GM19025 (cell line): ENCODE measurements at regions not wholly inside any gene's neighbourhood (a gene's known extent, or its start where the extent isn't known, plus 50 kb on each side); places are given as distances from the start of the nearest gene placed in this dataset.

ENCODE experiments used
- ATAC-seq: cut with Tn5 transposase; IDR thresholded peaks from one replicate; pipeline ENCODE4 v1.9.1; 2021; ENCODE audit warnings: mild to moderate bottlenecking, low read depth, moderate library complexity; ENCODE audit not compliant: unreplicated experiment

DNA sequence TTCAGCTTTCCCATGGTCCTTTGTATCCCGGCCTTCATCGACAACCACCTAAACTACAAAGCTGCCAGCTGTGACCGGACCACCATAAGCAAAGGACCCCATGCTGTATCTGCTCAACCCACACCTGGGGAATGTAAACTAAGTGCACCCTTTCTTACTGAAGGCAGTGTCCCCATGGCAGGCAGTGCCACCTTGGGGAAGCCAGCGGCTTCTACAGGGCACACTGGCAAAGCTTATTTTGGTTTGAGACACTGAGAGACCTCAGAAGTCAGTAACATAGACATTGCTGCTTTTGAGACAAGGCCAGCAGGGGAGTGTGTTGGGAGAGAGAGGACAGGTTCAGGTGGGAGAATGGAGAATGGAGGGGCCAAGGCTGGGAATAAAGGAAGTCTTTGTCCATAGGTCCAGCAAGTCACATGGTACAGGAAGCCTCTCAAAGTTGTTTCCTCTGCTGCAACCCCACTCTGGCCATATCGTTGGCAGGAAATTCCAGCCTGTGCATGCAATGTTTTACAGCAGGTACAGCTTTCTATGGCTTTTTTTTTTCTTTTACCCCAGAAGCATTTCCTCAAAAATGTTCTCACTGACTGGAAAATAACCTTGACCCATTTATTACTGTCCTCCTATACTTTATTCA, 85.9 kb upstream of the NPVF start:
- ATAC-seq: no peak

DNA sequence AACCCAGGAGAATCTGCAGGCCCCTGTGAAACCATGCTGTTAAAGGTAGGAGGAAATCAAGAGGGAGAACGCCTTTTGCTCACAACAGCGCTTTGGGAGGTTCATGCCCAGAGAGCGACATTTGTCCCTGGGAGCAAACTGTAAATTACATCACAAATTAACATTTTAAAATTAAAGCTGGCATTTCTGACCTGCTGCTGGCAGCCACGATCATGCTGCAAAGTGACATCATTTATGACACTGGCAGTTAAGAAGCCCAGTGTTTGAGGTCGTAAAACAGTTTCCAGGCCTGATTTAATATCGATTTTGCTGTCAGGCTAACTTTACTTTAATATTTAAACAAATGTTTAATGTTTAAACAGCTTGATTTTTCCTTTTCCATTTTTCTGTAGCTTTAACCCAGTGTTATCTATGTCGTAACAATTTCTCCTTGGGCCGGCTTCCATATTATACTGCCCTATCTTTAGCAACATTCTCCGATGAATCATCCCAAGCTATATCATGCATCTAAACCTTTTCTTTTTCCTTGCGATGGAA, 86.5 kb upstream of the NPVF start:
- ATAC-seq: no peak

DNA sequence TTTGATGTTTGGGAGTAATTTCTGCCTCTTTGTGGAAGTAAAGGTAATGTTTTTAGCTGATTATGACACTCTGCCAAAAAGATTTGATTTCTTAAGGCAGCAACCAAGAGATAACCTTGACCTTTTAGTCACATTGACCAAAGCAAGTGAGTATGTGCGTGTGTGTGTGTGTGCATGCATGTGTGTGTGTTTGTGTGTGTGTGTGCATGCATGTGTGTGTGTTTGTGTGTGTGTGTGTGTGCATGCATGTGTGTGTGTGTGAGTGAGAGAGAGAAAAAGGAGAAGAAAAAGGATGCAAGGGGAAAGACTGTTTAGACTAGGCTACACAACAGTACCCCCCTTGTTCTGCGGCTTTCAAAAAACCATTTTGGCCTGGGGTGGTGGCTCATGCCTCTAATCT, 88.1 kb upstream of the NPVF start:
- ATAC-seq: no peak

DNA sequence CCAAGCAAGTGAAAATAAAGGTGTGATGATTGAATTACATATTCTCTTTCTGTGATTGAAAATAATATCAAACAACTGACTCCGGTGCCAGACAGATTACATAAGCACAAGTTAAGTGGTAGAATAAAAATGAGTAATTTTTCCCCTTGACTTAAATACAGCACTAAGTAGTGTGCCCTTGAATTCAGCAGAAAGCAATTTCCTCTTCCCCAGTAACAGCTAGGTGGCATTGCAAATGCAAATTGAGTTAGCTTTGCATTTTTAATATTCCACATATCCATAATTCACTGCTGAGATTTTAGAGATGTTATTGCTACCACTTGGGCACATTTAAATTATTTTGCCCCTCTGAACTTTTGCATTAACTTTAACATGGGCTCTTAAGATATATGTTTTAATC, 89.8 kb upstream of the NPVF start:
- no peak for ATAC-seq

DNA sequence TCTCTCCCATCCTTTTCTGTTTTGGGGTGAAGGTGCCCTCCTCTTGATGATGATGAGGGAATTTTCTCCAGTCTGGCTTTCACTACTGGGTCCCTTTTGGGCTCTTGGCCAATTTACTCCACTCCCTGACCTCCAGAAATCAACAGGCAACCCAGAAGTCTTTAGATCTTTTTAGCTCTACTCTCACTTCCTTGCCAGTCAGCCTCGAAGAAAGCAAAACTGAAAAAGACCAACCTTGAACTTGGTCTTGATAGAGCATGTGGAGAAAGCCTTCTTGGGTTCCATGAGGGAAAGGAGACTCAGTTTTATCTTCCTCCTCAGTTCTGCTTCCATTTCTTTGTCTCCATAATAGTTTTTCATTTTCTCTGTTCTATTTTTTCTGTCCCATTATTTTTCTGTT, 91.4 kb upstream of the NPVF start:
- ATAC-seq: no peak

DNA sequence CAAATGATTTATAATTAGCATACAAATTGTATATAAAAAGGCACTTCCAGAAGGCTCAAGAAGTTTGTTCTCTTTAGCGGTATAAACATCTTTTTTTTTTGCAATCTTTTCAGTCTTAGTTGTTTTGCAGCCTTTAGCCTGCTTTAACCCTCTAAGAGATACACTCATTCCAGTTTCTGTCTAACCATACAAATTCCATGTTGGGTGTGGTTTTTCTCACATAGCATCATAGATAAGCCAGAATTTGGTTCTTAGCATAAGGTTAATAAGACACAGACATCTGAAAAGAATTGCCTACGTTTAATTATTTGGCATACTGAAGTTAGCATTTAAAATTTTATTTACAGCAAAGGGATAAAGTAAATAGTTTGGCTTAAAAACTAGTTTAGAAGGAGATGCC, 92.5 kb upstream of the NPVF start:
- ATAC-seq: no peak

DNA sequence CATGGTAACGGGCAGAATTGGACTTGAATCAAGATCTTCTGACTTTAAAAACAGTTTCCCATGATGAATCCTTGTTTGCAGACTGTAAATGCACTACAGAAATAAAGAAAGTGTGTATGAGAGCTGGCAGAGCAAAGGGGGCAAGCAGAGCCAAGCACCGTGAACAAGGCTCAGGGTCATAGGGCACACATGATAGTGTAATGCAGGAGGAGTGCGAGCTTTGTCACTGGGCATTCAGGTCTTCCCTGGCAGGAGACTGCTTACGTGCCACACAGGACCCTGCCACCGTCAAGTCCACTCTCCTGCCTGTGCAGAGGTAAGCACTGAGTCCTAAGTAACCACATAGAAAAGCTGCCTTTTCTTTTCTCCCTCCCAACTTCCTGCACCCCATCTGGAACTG, 93.1 kb upstream of the NPVF start:
- no peak for ATAC-seq

DNA sequence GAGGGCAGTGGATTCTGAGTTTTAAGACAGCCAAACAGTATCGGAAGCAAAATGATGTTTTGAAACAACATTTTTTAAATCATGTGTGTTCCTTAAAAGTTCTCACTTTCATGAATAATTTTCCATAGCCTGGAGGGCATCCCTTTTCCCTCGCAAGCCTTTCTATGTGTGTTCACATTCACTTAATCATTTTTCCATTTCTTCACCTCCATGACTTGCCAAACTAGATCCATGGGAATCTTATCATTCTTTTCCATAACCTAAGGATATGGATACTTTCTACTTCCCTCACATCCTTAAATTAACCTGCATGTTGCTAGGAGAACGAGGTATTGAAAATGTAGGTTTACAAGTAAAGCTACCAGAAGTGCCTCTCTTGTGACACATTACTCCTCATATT, 94.2 kb upstream of the NPVF start:
- no peak for ATAC-seq

DNA sequence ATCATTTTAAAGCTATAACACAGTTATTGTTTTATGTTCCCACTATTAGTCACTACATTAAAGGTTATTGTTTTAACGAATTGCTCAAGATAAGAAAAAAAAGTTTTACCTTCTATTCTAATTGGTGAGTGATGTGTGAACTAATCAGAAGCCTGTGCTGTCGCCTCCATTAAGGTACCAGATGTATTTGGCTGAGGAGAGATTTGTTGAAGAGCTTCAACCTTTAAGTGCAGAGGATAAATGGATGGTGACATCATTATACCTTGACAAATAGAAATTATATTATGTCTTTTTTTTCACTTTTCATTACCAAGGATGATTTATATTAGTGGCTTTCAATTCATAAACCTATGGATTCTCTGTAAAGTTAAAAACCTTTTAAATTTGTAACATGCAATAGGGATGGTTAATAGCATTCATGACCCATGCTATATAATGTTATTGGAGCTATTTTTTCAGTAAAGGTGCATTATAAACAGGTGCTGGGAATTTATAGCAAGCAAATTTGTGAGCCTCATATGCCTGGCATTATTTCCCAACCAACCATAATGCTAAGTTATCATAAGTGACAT, 97.0 kb upstream of the NPVF start:
- no peak for ATAC-seq

DNA sequence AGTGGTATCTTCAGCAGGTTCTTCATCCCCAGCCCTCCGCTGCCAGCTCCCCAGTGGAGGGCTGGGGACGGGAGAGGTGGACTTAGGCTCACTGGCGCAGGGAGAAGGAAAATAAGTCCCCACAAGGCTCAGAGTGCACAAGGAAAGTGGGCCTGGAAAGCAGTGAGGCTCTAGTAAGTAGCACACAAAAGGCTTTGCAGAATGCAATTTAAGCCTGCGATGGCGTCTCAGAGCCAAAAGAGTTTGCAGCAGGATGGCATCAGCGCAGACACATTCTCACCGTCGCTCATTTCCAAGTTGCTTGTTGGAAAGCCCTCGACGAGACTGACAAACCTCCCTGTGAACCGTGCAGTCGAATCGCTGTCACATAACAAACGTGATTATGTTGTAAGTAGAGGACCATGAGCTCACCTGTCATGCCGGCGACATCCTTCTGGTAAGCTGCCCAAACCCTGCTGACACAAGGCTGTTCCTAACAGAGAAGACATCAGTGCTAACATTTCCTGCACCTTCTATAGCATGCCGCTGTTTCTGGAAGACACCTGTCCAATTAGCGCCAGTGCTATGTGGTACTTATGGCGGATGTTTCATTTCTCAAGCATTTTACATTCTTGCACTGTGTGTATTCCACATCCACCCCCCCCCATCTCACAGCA, 98.3 kb upstream of the NPVF start:
- ATAC-seq: no peak

DNA sequence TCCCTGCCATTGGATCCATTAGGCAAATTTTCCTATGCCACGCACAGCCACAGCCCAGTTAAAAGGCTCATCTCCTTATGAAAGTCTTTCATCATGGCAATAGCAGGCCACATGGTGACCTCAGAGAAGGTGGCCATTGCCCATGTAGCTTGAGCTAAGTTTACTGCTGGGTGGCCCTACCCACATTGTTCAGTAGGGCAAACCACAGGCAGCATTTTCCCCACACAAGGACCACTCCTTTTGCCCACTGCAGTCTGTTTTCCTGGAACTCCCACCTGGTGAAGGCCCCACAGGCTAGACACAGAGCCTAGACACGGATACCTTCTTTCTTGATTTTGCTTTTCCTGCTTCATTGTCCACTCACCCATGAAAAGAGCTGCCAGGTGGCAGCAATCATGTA, 101.5 kb upstream of the NPVF start:
- no peak for ATAC-seq

DNA sequence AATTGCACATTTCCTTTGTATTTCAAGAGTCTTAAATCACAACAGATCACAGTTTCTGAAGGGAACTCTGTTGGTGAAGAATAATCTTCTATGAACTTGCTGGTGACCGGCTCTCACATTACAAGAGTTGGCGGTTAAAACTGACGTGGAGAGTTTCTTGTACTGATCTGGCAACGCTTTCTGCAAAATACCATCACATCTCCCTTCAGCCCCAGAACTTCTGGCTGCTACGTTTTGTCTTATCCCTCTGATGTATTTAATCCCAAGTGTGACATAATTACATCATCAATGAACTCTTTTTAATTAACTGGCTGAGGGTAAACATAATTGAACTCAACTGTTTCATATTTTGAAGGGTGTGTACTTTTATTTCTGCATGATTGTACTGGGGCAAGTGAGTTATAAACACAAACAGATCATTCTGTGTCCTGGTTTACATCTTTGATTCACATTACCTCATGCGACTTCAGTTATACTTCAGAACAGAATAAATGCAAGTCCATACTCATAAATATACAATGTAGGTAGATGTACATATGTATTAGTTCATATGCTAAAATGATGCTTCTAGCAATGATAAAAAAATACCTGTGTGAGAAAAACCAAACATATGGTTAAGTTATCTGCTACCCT, 105.1 kb upstream of the NPVF start:
- no peak for ATAC-seq

DNA sequence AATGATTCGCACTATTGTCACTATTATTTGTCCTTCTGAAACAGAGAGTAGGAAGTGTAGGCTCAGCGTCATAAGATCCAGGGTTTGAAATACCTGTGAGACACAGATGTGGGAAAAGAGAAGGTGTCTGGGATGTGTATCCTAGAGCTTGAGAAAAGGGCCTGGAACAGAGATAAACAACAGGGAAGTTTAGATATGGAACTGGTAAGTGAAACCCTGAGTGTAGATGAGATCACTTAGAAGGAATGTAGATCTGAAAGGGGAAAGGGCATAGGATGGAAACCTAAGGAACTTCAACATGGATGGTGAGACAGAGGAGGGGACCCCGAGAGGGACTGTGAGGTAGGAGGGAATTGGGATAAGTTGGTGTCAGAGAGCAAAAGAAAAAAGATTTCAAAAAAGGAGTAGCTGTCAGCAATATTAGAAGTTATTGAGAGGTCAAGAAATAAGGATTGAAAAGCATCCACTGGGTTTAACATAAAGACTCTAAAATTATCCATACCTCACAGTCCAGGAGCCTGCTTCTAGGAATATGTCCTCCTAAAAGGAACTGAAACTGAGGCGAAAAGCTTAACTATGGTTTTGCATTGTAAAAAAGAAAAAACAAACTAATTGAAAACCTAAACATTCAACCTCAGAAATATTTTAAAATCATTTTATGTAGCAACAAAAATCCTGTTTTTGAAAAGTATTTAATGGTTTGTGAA, 119.2 kb upstream of the NPVF start:
- no peak for ATAC-seq

DNA sequence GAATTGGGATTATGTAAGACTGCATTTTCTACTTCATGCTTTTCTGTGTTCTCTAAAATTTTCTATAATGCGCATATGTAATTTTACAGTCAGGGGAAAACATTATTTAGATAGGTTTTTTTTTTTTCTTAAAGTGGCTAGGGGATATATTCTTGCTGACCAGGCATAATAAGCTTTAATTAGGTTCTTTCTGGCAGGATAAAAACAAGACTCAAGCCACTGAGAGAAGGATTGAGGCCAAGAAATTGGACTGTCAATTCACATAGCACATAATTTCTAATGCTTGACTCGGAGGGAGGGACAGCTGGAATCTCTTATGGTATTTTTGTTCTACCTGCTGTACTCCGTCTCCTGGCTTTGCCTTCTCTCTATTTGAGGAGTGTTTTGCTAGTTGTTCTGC, 119.8 kb upstream of the NPVF start:
- no peak for ATAC-seq

DNA sequence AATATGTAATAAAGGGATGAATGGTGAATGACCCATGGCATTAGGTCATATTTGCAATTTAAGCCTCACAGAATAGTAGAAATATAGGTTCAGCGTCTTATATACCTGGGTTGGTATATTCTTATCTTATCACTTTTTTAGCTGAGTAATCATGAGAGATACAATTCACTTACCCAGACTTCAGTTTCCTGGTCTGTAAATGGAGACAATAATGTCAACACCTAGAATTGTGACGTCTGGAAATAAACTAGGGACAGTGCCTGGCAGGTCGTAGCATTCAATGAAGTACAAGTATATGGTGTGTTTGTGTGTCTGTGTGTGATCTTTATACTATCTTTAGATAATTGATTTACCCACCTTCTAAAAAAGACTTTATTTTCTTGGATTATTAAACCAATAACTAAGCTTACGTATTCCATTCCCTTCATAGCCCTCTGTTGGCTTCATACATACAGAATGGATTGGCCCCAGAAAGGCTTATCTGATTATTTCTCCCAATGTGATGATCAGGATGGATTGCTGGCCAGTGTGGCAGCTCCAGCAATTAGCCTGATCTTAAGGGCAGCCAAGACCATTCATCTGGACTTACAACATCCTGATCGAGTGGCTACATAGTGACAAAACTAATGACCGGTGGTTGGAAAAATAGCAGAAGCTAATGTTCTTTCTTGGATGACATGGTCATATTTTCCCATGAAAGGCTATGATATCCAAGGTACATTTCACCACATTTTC, 121.2 kb upstream of the NPVF start:
- ATAC-seq: no peak

DNA sequence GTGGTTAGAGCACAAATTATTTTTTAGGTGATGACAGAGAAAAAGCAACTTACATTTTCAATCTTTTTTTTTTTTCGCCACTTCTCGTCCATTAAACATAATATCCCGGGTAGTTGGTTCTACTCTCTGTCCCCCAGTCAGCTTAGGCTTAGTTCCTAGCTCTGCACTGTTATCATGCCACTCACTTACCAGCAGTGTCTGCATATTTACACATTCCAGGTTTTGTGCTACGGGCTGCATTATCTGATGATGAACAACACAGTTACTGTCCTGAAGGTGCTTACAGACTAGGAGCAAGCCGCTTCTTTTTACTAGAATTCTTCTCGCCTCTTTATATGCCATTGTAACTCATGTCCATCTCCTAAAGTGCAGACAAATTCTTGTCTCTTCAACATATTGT, 121.8 kb upstream of the NPVF start:
- ATAC-seq: no peak

DNA sequence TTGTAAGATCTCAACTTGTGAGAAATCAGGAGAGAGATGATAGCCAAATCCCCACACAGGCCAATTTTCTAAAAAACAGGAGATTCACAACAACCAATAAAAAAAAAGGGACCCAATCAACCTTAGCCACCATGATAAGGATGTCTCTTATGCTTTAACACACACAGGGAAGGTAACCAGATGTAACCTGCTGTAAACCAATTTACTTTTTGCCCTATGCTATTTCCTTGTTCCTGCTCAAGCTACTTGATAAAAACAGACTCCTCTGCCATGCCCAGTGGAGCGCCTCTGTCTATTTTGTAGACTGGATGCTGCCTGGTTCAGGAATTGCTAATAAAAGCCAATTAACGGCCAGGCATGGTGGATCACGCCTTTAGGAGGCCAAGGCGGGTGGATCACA, 123.5 kb upstream of the NPVF start:
- ATAC-seq: no peak

DNA sequence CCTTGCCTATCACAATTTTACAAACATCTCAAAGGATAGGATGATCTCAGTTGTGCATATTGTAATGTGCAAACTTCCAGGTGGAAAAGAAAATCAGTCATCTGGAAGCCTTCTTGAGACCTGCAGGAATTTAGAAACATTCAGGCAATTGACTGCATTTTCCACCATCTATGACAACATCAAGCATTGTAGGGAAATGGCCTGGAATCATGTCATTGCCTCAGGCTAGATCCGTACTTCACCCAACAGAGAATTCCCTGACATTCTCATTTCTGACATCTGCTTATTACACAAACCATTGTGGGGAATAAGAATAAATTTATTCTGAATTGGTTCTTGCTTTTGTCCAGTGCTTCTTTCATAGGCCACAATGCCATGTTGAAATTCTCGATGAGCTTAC, 124.9 kb upstream of the NPVF start:
- ATAC-seq: no peak

DNA sequence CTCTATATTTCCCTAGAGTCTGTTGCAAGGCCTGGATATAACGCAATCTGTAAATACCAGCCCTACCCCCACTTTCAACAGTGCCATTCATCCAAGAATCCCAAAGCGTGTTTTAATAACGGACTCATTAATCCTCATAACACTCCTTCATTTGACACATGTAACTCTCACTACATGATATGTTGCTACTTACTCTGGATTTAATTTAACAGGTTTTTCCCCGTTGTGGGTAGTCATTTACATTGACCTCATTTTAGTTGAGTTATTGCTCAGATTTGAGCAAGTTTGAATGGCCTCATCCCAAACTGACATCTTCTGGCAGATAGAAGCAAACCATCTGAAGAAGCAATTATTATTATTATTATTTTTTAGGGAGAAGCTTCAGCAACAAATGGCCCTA, 125.4 kb upstream of the NPVF start:
- no peak for ATAC-seq

DNA sequence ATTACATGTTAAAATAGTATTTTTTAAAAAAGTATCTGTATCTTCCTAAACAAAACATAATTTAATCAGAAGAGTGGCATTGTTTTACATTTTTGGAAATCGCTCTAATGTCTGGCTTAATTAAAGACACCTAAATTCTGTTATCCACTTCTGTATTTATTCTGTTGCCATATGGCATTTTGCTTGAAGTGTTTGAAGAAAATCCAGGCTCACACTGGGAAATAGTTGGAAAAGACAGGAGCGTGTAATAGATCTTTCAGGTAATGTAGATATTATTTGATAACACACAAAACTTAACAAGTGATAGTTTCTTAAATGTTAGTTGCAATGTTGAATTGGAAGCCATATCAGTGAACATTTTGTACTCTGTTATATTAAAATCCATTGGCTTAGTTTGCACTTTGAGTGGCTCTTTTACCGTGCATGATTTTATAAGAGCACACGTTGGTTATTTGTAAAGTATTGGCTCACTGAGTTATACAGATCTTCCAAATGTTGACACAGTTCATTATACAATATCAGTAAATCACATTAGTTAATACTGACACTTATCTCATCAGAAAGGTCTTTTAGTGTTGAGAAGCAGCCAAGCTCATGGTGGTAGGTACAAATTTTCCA, 128.4 kb upstream of the NPVF start:
- ATAC-seq: no peak
